ENCODE measurements at regions not wholly inside any gene's neighbourhood (a gene's known extent, or its start where the extent isn't known, plus 50 kb on each side); places are given as distances from the start of the nearest gene placed in this dataset.

- no peak overlapping the region for H3K4ac ChIP-seq (replicated peaks; ENCODE audit: insufficient read length, low read depth, low read length)
- no peak overlapping the region for H4K5ac ChIP-seq (ENCODE audit: insufficient read length, low read depth, low read length)
- no peak overlapping the region for H4K91ac ChIP-seq (replicated peaks; ENCODE audit: insufficient read length, low read length)
- H3K23me2 ChIP-seq (ENCODE audit: low read depth, low read length), result no peaks in the 10 kb centered on the region
- DNase-seq (ENCODE audit: low read depth in 1 of 2, low spot score in 2 of 2) (no peak), FAIRE-seq (no peak)
- WGBS, 2 experiments (ENCODE audit: extremely low coverage in 1 of 2, insufficient coverage in 1 of 2, insufficient read length in 1 of 2, insufficient replicate concordance in 2 of 2, low coverage in 1 of 2, low lambda C conversion rate in 2 of 2, missing lambda C conversion rate in 1 of 2), result 84% methylated on average over 6 of the region's 6 CpGs; no CpG with 5 or more reads in 1 of the 2 experiments
- H3K79me1 ChIP-seq (ENCODE audit: low read depth, low read length), result no peaks in the 10 kb centered on the region
- no peak overlapping the region for H2AK5ac ChIP-seq (ENCODE audit: low read depth, low read length)
- no peaks in the 10 kb centered on the region for H3K27me3 ChIP-seq (replicated peaks in 1 of 4; ENCODE audit: control insufficient read depth in 3 of 4, extremely low read depth in 1 of 4, insufficient read depth in 3 of 4, low read length in 3 of 4)
- H2BK20ac ChIP-seq (ENCODE audit: low read length), result no peak overlapping the region
- H3K18ac ChIP-seq (ENCODE audit: extremely low read depth, low read length), result no peak overlapping the region
- no peaks in the 10 kb centered on the region for H4K20me1 ChIP-seq (replicated peaks in 1 of 2; ENCODE audit: control insufficient read depth in 1 of 2, insufficient read depth in 2 of 2, low read length in 2 of 2)
- POLR2A ChIA-PET (ENCODE audit: partially characterized antibody), result no interaction called here
- no peak overlapping the region for H3K23ac ChIP-seq (ENCODE audit: insufficient read length)
- H2BK12ac ChIP-seq (ENCODE audit: low read depth, low read length), result no peak overlapping the region
- no peak overlapping the region for H4K8ac ChIP-seq (ENCODE audit: extremely low read depth, insufficient read depth, low read length)
- no peaks in the 10 kb centered on the region for H3K79me2 ChIP-seq (ENCODE audit: control insufficient read depth in 1 of 2, insufficient read depth in 2 of 2, low read length in 2 of 2)
- H3K9me3 ChIP-seq (ENCODE audit: insufficient read depth in 2 of 2, low read depth in 1 of 2, low read length in 1 of 2), result peaks cover 0 to 7% of the 10 kb centered on the region in 2 experiments; a peak in 1 of 4 replicates
- no peak overlapping the region for H3K14ac ChIP-seq (ENCODE audit: insufficient read length)
- no peaks in the 10 kb centered on the region for H3K36me3 ChIP-seq (ENCODE audit: control insufficient read depth in 2 of 4, insufficient read depth in 4 of 4, low read length in 3 of 4)
- no peak overlapping the region for H3K27ac ChIP-seq (ENCODE audit: low read depth, low read length)
- H3K9ac ChIP-seq (replicated peaks in 1 of 4; ENCODE audit: extremely low read depth in 1 of 4, low read depth in 3 of 4, low read length in 3 of 4), result no peak overlapping the region
- CTCF ChIA-PET (ENCODE audit: partially characterized antibody), result interaction anchor here (1.4 kb wide), 1 partner anchor 61 kb away, joined by 4 read pairs; no protein-coding TSS in a partner anchor
- no peak overlapping the region for H3K56ac ChIP-seq (replicated peaks; ENCODE audit: insufficient read length, low read depth, low read length)
- TF ChIP-seq FOSL1 (IDR thresholded peaks at IDR 0.05; ENCODE audit: insufficient read depth, low read depth, low read length), result no peak
- TF ChIP-seq CHD1 (IDR thresholded peaks at IDR 0.05; ENCODE audit: low read depth, low read length), result no peak
- no peak for TF ChIP-seq BACH1 (IDR thresholded peaks at IDR 0.05; ENCODE audit: low read length)
- no peak for TF ChIP-seq PHF8 (conservative IDR thresholded peaks at IDR 0.05; ENCODE audit: low read depth, low read length)
- no peak for TF ChIP-seq YY1 (IDR thresholded peaks at IDR 0.05; ENCODE audit: low read depth, low read length)
- TF ChIP-seq NRF1 (IDR thresholded peaks at IDR 0.05; ENCODE audit: low read depth, low read length), result no peak
- TF ChIP-seq ATF2 (IDR thresholded peaks at IDR 0.05; ENCODE audit: low read length), result no peak
- TF ChIP-seq SP2 (IDR thresholded peaks at IDR 0.05; ENCODE audit: low read length), result no peak
- no peak for TF ChIP-seq ASH2L (IDR thresholded peaks at IDR 0.05; ENCODE audit: low read length)
- TF ChIP-seq TBP (IDR thresholded peaks at IDR 0.05; ENCODE audit: low read depth, low read length), result no peak
- TF ChIP-seq POLR2AphosphoS5 (IDR thresholded peaks at IDR 0.05; ENCODE audit: low read depth, low read length), result no peak
- no peak for TF ChIP-seq TCF12 (IDR thresholded peaks at IDR 0.05; ENCODE audit: low read depth, low read length)
- TF ChIP-seq TAF1 (IDR thresholded peaks at IDR 0.05; ENCODE audit: low read depth, low read length), result no peak
- no peak overlapping the region for H2BK5ac ChIP-seq (ENCODE audit: low read depth, low read length)
- no peak overlapping the region for H2BK120ac ChIP-seq (replicated peaks; ENCODE audit: low read depth, low read length)
- no peak overlapping the region for H3K4me2 ChIP-seq (ENCODE audit: insufficient read depth in 1 of 2, low read depth in 2 of 2, low read length in 2 of 2)
- H2BK15ac ChIP-seq (ENCODE audit: low read length), result no peak overlapping the region
- H2AFZ ChIP-seq (ENCODE audit: low read length), result no peak overlapping the region
- H3K4me3 ChIP-seq (ENCODE audit: extremely low read depth in 1 of 4, insufficient read depth in 2 of 4, low read depth in 3 of 4, low read length in 4 of 4), result no peak overlapping the region
- no peaks in the 10 kb centered on the region for H3K4me1 ChIP-seq (replicated peaks in 1 of 4; ENCODE audit: control insufficient read depth in 3 of 4, insufficient read depth in 4 of 4, low read length in 3 of 4)
Measured at GRCh38 chr2:241980193-241980592, 110.7 kb downstream of the RTP5 start.

Data from H1 (cell line).